ENCODE measurements at regions not wholly inside any gene's neighbourhood (a gene's known extent, or its start where the extent isn't known, plus 50 kb on each side); places are given as distances from the start of the nearest gene placed in this dataset.

DNA sequence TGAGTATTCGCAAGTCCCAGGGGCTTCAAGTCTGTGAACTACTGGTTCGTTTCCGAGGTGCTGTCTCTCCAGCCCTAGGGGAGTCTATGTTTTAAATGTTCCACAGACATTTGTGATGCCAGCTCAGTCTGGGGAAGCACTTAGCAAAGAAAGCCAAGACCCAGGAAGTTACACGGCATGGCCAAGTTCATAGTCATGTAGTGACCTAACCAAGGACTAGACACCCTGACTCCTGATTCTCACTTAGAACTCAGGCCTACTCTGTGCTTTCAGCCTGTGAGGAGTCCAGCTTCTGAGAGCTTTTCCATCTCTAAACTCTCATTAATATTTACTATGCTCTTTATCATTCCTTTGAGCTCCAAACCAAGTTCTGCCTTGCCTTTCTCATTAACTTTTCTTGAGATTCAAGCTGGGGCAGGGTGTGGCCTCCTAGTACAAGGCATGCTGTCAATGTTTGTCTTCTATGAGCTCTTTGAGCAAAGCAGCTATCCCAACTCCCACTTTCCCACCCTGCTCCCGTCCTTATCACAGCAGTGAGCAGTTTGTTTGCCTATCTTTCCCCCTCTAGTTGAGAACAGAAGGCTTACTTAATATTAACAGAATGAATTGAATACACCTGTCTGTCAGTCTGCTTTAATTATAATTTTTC is 105.4 kb upstream of the FAM9C start:
- DNase-seq (ENCODE audit: low spot score), result no peak

GRCh38 chrX:13147733-13148132 is 103.3 kb upstream of the FAM9C start:
- no peak for DNase-seq (ENCODE audit: low spot score)

DNA sequence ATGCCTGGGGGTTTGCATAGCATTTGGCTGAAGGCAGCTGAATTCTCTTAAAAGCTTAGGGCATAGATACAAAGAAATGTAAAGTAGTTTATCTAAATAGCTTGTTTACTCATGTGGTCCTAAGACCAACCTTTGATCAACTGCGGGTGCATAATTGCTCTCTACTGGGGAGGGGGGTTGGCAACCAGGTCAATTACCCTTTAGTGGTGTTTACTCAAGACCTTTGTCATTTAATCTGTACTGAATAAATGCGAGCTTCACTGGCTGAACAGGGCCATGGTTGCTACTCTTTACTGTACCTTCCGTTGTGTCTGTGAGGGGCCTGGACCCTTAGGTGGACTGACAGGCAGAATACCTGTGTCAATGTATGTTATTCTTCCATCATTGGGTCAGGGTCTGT is 102.7 kb upstream of the FAM9C start:
- DNase-seq (ENCODE audit: low spot score), result no peak

GRCh38 chrX:13144927-13145655 is 100.7 kb upstream of the FAM9C start:
- DNase-seq (ENCODE audit: low spot score), result no peak

- no peak for DNase-seq (ENCODE audit: low spot score)
Observed at GRCh38 chrX:13142891-13143290, 98.5 kb upstream of the FAM9C start.

GRCh38 chrX:13140007-13140406 is 95.6 kb upstream of the FAM9C start:
- no peak for DNase-seq (ENCODE audit: low spot score)

DNA sequence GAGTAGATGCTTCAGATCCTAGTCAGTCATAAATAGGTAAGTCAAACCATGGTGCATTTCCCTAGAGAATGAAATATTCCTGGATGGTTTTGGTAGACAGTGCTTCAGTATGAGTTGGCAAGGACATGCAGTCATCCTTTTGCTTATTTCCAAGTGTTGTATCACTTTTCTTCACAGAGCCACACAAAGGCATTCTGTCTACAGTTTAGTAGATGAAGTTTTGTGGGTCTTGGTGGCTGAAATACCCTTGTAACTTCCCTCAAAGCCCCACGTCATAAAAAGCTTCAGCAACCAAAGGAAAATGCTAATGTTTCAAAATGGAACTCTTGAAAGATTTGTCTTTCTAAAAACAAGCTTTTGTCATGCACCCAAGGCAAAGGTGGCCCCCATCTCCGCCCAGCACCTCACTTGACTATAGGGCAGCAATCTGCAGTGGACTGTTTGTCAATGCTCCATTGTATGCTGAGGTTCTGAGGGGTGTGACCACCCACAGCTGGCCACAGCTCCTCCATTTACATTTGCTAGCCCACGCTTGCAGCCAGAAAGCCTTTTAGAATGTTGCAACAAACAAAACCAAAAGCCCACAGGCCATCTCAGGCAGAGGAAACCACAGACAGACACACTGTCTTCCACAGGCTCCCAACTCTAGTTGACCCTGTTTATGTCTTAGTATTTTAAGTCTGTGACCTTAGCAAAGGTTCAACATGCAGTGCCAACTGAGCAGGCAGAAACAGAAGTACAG is 87.1 kb upstream of the FAM9C start:
- DNase-seq (ENCODE audit: low spot score), result no peak

- no peak for DNase-seq (ENCODE audit: low spot score)
Observed at GRCh38 chrX:13130816-13131215, 86.4 kb upstream of the FAM9C start.

GRCh38 chrX:13128104-13128503 is 83.7 kb upstream of the FAM9C start:
- DNase-seq (ENCODE audit: low spot score), result no peak

DNA sequence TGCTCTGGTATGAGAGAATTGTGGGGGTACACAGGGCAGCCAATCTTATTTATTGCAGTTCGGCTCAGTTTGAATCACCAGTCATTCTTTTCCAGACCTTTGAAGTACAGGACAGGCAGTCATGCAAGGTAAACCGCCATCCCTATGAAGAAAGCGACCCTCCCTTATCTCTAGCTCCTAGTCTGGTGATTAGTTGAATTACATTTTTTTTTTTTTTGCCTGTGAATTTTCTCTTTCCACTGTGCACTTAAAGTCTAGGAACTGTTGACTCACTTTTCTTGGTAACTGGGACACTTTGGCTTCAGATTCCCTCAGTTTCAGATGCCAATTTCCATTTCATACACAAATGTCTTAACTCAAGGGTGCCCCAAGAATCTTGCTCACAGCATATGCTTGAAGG is 82.4 kb upstream of the FAM9C start:
- no peak for DNase-seq (ENCODE audit: low spot score)

DNA sequence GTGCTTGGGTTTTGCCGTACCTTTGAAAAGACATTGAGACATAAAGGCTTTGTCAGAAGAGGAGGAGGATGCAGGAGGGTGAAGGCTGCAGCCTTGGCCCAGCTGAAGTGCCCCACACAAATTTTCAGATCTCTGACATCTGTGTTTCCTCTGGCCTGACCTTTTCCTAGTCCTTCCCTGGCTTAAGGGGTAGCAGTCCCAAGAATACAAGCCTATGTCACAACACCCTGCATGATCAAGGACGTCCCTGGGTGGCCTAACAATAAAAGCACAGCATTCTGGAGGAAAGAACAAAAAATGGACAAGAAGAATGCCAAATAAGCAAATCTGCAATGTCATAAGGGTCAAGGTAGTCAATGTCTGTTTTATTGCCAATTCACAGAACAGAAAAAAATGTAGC is 80.8 kb upstream of the FAM9C start:
- no peak for DNase-seq (ENCODE audit: low spot score)

DNA sequence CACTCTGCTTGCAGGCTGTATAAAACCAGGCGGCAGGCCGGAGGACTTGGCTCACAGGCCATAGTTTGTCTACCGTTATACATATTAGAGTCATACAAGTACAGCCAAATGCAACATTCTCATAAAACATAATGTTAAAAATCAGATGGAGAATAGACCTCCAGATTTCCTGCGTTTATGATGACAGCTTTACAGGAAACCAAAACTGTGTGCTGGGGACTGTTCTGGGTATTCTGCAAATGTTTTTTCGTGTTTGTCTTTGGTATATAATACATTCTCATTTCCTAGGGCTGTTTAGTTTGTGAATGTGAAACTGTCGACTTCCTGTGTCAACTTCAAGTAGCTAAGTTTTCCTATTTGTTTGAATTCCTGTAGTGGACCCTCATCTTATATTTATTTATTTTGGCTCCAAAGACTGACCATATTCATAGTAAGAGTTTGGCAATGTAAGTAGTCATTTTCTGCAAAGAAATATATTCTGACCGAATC is 79.5 kb upstream of the FAM9C start:
- DNase-seq (ENCODE audit: low spot score), result no peak

- DNase-seq (ENCODE audit: low spot score), result no peak
Observed at GRCh38 chrX:13123247-13123856, 78.9 kb upstream of the FAM9C start.

- DNase-seq (ENCODE audit: low spot score), result no peak
Observed at GRCh38 chrX:13121020-13121555, 76.7 kb upstream of the FAM9C start.

DNA sequence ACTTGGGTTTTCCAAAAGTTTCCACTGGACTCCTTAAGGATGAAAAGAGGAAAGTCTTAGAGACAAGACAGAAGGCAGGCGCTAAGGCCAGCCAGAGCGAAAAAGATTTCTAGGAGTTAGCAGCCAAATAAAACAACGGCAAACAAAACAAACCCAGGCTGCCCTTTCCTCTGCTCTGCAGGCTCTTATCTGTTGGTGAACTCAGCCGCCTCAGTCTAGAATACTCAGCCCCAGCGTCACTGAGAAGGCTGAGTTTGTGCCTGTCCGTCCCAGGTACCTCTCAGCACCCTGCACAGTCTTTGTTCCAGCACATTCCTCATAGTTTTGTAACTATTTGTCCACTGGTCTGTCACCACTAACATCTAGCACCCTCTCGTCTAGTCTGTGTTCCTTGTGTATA is 75.6 kb upstream of the FAM9C start:
- no peak for DNase-seq (ENCODE audit: low spot score)

- no peak for DNase-seq (ENCODE audit: low spot score)
Observed at GRCh38 chrX:13119386-13119785, 75.0 kb upstream of the FAM9C start.

GRCh38 chrX:13115146-13115855 is 70.9 kb upstream of the FAM9C start:
- no peak for DNase-seq (ENCODE audit: low spot score)

GRCh38 chrX:13112499-13112898 is 68.1 kb upstream of the FAM9C start:
- no peak for DNase-seq (ENCODE audit: low spot score)

DNA sequence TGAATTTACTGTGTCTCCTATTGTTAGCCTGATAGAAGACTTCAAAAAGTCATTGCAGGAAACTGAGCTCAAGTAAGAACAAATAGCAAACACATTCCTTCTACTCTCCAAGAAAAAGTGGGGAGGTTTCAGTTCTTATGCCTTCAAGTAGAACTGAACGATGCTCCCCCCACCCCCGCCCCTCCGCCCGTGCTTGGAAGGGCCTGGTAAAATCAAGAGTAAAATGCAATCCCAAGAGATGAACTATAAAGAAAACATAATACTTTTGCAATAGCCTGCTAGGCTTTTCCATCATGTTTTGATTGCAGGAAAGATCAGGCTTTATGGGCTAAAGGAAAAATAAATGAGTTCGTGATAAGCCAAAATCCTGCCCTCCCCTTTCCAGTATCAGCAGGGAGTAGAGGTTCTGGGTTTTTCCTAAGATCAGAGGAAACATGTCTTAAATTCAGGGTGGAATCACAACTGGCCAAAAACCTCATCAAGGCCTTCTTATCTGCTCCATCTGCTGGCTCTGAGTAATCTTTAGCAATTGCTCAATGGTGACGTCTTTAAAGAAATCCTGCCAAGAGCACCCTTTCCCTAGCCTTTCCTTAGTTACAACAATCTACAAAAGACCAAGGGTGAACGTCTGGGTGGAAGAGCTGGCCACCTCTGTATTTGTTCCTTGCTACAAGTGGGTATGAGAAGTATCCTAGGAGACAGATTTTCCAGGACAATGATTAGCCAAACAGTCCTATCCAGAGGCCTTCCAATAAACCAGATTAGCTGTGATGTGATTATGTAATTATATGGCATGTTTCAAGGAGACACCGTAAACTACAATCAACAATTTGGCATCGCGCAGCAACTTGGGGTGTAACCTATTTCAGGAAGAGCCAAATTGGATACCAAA is 66.3 kb upstream of the FAM9C start:
- DNase-seq (ENCODE audit: low spot score), result no peak

DNA sequence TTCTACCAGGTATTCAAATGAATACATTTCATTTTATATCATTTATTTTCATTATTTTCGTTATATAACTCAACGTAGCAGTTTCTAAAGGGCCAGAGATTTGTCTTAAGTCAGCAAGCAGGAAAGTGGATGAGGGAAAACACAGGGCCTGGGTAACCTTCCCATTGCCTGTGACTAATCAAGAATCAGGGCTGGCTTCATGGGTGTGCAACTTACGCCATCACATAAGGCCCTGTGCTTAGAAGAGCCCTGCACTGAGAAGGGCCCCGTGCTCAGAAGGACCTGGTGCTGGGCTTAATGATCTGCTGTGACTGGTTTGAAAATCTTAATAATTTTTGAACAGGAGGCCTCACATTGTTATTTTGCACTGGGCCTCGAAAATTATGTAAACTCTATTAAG is 65.4 kb upstream of the FAM9C start:
- no peak for DNase-seq (ENCODE audit: low spot score)

Data from SK-N-DZ (cell line).